MM.1S (cell line): ENCODE measurements at regions not wholly inside any gene's neighbourhood (a gene's known extent, or its start where the extent isn't known, plus 50 kb on each side); places are given as distances from the start of the nearest gene placed in this dataset.

ENCODE experiments used
- DNase-seq: peaks from one replicate; pipeline ENCODE4 v3.0.0-alpha.2; 2015
- H2AFZ ChIP-seq: fragments of 300-600 bp; sonication (generic); 2 replicates; pipeline ENCODE4 v1.6.0; 2016; ENCODE audit warnings: antibody characterized with exemption, low read length
- H3F3A ChIP-seq: fragments of 300-600 bp; sonication (generic); 2 replicates; pipeline ENCODE4 v1.6.1; 2016; ENCODE audit warnings: mild to moderate bottlenecking, antibody characterized with exemption, low read length, moderate library complexity, mixed read lengths; ENCODE audit not compliant: insufficient read depth
- H3K27ac ChIP-seq: fragments of 300-600 bp; sonication (generic); 2 replicates; pipeline ENCODE4 v1.5.1; 2016; ENCODE audit warnings: mild to moderate bottlenecking, low read length
- H3K27me3 ChIP-seq: fragments of 300-600 bp; sonication (generic); replicated peaks from 2 replicates; pipeline ENCODE4 v1.6.0; 2016; ENCODE audit warnings: low read length; ENCODE audit not compliant: insufficient read depth
- H3K36me3 ChIP-seq: fragments of 300-600 bp; sonication (generic); replicated peaks from 2 replicates; pipeline ENCODE4 v1.6.1; 2016; ENCODE audit warnings: mild to moderate bottlenecking, low read length, mixed read lengths; ENCODE audit not compliant: insufficient read depth
- H3K4me1 ChIP-seq: fragments of 300-600 bp; sonication (generic); 2 replicates; pipeline ENCODE4 v1.6.1; 2016; ENCODE audit warnings: low read length, mixed read lengths
- H3K4me2 ChIP-seq: fragments of 300-600 bp; sonication (generic); 2 replicates; pipeline ENCODE4 v1.6.0; 2016; ENCODE audit warnings: low read depth, low read length
- H3K4me3 ChIP-seq: fragments of 300-600 bp; sonication (generic); 2 replicates; pipeline ENCODE4 v1.5.1; 2016; ENCODE audit warnings: low read length, mixed read lengths
- H3K79me2 ChIP-seq: fragments of 300-600 bp; sonication (generic); 2 replicates; pipeline ENCODE4 v1.6.1; 2016; ENCODE audit warnings: mixed run types, low read length, mixed read lengths
- H3K9ac ChIP-seq: fragments of 300-600 bp; sonication (generic); 2 replicates; pipeline ENCODE4 v1.6.1; 2016; ENCODE audit warnings: low read length, mixed read lengths
- H3K9me2 ChIP-seq: fragments of 300-600 bp; sonication (generic); replicated peaks from 2 replicates; pipeline ENCODE4 v1.6.1; 2016; ENCODE audit warnings: mild to moderate bottlenecking, low read length, mixed read lengths; ENCODE audit not compliant: insufficient read depth
- H3K9me3 ChIP-seq: fragments of 300-600 bp; sonication (generic); replicated peaks from 2 replicates; pipeline ENCODE4 v1.6.1; 2016; ENCODE audit warnings: mild to moderate bottlenecking, low read length, mixed read lengths; ENCODE audit not compliant: insufficient read depth
- H4K20me1 ChIP-seq: fragments of 300-600 bp; sonication (generic); 2 replicates; pipeline ENCODE4 v1.6.1; 2016; ENCODE audit warnings: mild to moderate bottlenecking, low read length, moderate library complexity, mixed read lengths; ENCODE audit not compliant: insufficient read depth
- CTCF ChIP-seq: fragments of 300-600 bp; sonication (generic); IDR thresholded peaks from 2 replicates; pipeline ENCODE4 v1.5.1; 2016; ENCODE audit warnings: antibody characterized with exemption, low read length, mixed read lengths
- EZH2 ChIP-seq: fragments of 300-600 bp; sonication (generic); optimal IDR thresholded peaks from 2 replicates; pipeline ENCODE3; 2017; ENCODE audit warnings: low read depth, mild to moderate bottlenecking, antibody characterized with exemption, low read length, mixed read lengths
- EZH2phosphoT487 ChIP-seq: fragments of 300-600 bp; sonication (generic); IDR thresholded peaks from 2 replicates; pipeline ENCODE4 v1.6.1; 2018; ENCODE audit warnings: antibody characterized with exemption, low read length

- H3K79me2 ChIP-seq = no peaks in the 10 kb centered on the region
- no peak for DNase-seq
- no peak overlapping the region for H3K4me2 ChIP-seq
- H3K4me3 ChIP-seq = no peak overlapping the region
- H3K36me3 ChIP-seq = no peaks in the 10 kb centered on the region
- H3K27me3 ChIP-seq = no peaks in the 10 kb centered on the region
- H3F3A ChIP-seq = no peaks in the 10 kb centered on the region
- no peak overlapping the region for H2AFZ ChIP-seq
- no peak overlapping the region for H3K27ac ChIP-seq
- H3K9me3 ChIP-seq = no peaks in the 10 kb centered on the region
- no peak overlapping the region for H3K9ac ChIP-seq
- no peaks in the 10 kb centered on the region for H3K9me2 ChIP-seq
- H3K4me1 ChIP-seq = no peaks in the 10 kb centered on the region
- TF ChIP-seq CTCF (no peak), EZH2phosphoT487 (no peak)
- H4K20me1 ChIP-seq = no peaks in the 10 kb centered on the region
Measured at GRCh38 chrX:87064502-87064901, 453.1 kb upstream of the KLHL4 start.

DNA sequence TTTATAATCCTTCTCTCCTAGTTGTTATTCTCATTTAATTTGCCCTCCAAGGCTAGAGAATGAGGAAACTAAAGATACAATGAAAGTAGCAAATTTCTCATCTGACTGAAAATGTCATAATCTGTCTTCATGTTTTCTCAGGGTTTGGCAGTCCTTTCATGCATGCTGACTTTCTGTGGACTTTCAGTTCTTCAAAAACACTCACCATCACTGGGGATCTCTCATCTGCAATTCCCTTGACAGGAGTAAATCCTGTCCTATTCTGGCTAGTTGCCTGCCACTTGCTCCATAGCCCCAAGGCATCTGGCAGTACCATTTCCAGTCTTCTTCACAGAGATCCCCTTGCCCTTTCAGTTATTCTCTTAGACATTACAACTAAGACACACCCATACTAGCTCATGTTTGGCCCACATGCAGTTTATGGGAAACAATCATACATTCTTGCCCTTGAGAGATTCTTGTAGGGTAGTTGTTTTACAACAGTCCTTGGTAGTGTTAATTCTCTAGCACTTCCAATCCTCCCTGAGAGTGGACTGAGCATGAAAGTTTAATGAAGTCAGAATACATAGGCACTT, 449.7 kb upstream of the KLHL4 start:
- Histone ChIP-seq H3K9me3 (no peaks in the 10 kb centered on the region), H4K20me1 (no peaks in the 10 kb centered on the region), H3K27me3 (no peaks in the 10 kb centered on the region), H3K4me1 (no peaks in the 10 kb centered on the region), H3K4me2 (no peak overlapping the region), H3F3A (no peaks in the 10 kb centered on the region), H2AFZ (no peak overlapping the region), H3K9ac (no peak overlapping the region), H3K4me3 (no peak overlapping the region), H3K27ac (no peak overlapping the region), H3K79me2 (no peaks in the 10 kb centered on the region), H3K9me2 (no peaks in the 10 kb centered on the region), H3K36me3 (no peaks in the 10 kb centered on the region)
- no peak for DNase-seq
- TF ChIP-seq EZH2 = no peak
- TF ChIP-seq EZH2phosphoT487 = no peak
- no peak for TF ChIP-seq CTCF

- Histone ChIP-seq H3K27me3 (no peaks in the 10 kb centered on the region), H3K4me3 (no peak overlapping the region), H4K20me1 (no peaks in the 10 kb centered on the region), H3K79me2 (no peaks in the 10 kb centered on the region), H3K9ac (no peak overlapping the region), H3K36me3 (no peaks in the 10 kb centered on the region), H2AFZ (no peak overlapping the region), H3K9me3 (no peaks in the 10 kb centered on the region), H3K9me2 (no peaks in the 10 kb centered on the region), H3K4me1 (no peaks in the 10 kb centered on the region), H3K4me2 (no peak overlapping the region), H3K27ac (no peak overlapping the region), H3F3A (no peaks in the 10 kb centered on the region)
- no peak for DNase-seq
- TF ChIP-seq CTCF = no peak
- no peak for TF ChIP-seq EZH2phosphoT487
- no peak for TF ChIP-seq EZH2
Measured at GRCh38 chrX:87078231-87078630, 439.4 kb upstream of the KLHL4 start.
